ENCODE measurements at regions not wholly inside any gene's neighbourhood (a gene's known extent, or its start where the extent isn't known, plus 50 kb on each side); places are given as distances from the start of the nearest gene placed in this dataset.

DNA sequence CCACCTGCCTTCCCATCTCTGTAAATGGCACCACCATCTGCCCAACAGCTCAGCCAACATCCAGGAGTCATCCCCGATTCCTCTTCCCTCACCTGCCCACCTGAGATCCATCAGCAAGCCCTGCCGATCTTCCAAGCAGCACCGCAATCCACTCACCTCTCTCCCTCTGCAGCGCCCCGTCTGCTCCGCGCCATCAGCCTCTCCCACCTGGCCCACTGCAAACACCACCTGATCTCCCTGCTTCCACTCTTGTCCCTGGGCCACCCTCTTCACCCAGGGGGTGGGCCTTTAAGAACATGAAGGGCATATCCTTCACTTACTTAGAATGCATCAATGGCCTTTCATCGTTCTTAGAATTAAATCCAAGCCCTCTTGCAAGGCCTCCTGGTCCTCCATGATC lies 457.3 kb upstream of the SULF2 start:
- peaks cover 2% of the 10 kb centered on the region for H3K27me3 ChIP-seq (ENCODE audit: control insufficient read depth, insufficient read depth, low read length)
- no peak for DNase-seq (ENCODE audit: low read depth)
- H3K36me3 ChIP-seq (ENCODE audit: control insufficient read depth, insufficient read depth, low read length), result no peaks in the 10 kb centered on the region
- H3K4me3 ChIP-seq (ENCODE audit: low read depth, low read length), result no peak overlapping the region
- TF ChIP-seq, protein P1, sequence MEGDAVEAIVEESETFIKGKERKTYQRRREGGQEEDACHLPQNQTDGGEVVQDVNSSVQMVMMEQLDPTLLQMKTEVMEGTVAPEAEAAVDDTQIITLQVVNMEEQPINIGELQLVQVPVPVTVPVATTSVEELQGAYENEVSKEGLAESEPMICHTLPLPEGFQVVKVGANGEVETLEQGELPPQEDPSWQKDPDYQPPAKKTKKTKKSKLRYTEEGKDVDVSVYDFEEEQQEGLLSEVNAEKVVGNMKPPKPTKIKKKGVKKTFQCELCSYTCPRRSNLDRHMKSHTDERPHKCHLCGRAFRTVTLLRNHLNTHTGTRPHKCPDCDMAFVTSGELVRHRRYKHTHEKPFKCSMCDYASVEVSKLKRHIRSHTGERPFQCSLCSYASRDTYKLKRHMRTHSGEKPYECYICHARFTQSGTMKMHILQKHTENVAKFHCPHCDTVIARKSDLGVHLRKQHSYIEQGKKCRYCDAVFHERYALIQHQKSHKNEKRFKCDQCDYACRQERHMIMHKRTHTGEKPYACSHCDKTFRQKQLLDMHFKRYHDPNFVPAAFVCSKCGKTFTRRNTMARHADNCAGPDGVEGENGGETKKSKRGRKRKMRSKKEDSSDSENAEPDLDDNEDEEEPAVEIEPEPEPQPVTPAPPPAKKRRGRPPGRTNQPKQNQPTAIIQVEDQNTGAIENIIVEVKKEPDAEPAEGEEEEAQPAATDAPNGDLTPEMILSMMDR (IDR thresholded peaks at IDR 0.05; ENCODE audit: insufficient read depth, low read length, poor library complexity, severe bottlenecking), result no peak

DNA sequence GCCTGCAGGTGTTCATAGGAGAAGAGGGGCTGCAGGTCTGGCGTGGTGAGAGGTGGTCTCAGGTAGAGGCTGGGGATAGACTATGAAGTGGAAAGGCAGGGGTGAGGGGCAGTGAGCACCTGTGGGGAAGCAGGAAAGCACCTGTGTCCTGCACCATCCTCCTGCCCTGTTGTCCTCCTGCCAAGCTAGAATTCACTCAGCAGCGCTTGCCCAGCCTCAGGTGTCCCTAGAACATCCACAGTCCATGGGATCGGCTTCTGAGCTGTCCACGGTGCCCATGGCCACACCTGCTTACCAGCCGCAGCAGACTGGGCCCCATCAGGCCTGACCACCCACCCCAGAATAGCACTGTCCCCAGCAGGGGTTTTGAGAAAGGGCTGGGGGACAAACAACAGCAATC lies 456.2 kb upstream of the SULF2 start:
- Histone ChIP-seq H3K4me3 (ENCODE audit: low read depth, low read length) (no peak overlapping the region), H3K36me3 (ENCODE audit: control insufficient read depth, insufficient read depth, low read length) (no peaks in the 10 kb centered on the region), H3K27me3 (ENCODE audit: control insufficient read depth, insufficient read depth, low read length) (peaks cover 5% of the 10 kb centered on the region)
- no peak for DNase-seq (ENCODE audit: low read depth)
- TF ChIP-seq, protein P1 (IDR thresholded peaks at IDR 0.05; ENCODE audit: insufficient read depth, low read length, poor library complexity, severe bottlenecking), result no peak

DNA sequence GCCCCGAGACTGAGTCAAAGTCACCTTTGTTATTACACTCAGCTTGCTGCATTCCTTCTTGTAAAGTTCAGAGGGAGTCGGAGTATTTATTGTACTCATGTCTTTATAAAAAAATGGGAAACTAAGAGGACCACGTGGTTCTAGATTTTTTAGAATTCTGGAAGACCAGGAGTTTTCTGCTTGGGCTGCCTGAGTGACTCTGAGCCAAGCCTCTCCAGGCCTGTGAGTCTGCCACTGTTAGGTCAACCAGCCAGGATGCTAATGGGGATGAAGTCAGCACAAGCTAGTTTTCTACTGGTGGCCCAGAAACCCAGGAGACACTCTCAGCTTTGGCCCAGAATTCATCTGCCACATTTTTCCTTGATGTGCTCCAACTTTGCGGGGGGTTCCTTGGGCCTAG lies 453.5 kb upstream of the SULF2 start:
- Histone ChIP-seq H3K27me3 (ENCODE audit: control insufficient read depth, insufficient read depth, low read length) (peaks cover 8% of the 10 kb centered on the region), H3K4me3 (ENCODE audit: low read depth, low read length) (no peak overlapping the region), H3K36me3 (ENCODE audit: control insufficient read depth, insufficient read depth, low read length) (no peaks in the 10 kb centered on the region)
- TF ChIP-seq, protein P1 (IDR thresholded peaks at IDR 0.05; ENCODE audit: insufficient read depth, low read length, poor library complexity, severe bottlenecking), result no peak
- DNase-seq (ENCODE audit: low read depth), result no peak

DNA sequence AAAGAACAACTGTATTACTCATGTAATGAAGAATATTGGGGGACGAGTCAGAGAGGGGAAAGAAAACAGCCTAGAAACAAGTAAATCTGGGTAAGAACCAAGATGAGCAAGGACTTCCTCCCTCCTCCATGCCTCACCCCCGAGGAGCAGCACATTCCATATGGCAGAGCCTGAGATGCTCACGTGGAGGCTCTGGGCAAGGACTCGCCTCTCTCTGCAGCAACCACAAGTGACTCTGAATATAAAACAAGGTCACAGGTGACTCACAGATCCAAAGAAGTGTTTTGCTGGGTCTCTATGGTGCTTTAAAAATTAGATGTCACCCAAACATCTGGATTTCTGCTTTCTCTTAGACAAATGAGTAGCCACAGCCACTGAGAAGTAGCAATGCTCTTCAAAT lies 453.0 kb upstream of the SULF2 start:
- DNase-seq (ENCODE audit: low read depth), result peak; percentile 25

DNA sequence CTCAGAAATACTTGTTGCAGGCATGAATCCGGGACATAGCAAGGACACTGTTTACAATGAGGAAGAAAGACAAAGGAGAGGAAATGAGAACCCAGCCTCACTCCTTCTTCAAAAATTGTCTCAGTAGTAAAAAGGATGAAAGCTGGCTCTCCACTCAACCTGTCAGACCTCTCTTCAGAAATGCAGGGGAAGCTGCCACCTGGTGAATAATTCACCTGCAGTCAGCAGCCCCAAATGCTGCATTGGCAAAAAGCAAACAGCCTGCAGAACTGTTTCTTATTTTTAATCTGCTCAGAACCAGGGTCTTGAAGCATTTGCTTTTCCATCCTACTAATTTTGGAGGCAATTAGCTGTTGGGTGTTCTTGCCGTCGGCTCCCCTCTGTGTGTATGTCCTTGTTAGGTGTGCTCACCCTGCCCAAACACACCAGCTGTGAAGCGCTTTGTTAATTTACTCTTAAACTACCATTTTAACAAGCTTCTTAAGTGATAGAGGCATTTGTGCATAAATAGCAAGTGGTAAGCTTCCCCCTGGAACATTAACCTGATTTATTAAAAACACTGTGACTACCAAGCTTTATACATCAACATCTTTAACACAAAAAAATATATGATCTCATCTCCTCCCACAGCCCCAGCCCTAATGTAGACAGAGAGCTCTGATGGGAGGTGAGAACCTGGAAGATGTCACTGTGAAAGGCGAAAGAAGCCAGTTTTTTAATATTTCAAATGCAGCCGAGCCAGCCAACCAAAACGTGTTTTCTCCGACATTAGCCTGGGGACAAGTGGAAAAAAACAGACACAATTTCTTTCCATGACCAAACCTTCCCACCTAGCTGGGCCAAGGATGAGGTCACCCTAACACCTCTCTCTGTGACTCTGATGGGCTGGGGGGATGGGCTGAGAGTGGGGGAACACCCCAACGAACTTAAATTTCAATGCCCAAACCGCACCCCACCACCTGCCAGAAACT lies 451.0 kb upstream of the SULF2 start:
- Histone ChIP-seq H3K4me3 (ENCODE audit: low read depth, low read length) (no peak overlapping the region), H3K36me3 (ENCODE audit: control insufficient read depth, insufficient read depth, low read length) (no peaks in the 10 kb centered on the region), H3K27me3 (ENCODE audit: control insufficient read depth, insufficient read depth, low read length) (peaks cover 8% of the 10 kb centered on the region)
- DNase-seq (ENCODE audit: low read depth), result no peak
- TF ChIP-seq, protein P1 (IDR thresholded peaks at IDR 0.05; ENCODE audit: insufficient read depth, low read length, poor library complexity, severe bottlenecking), result no peak

More for the DNA sequence above, 453.0 kb upstream of the SULF2 start:
- peaks cover 8% of the 10 kb centered on the region for H3K27me3 ChIP-seq (ENCODE audit: control insufficient read depth, insufficient read depth, low read length)
- H3K36me3 ChIP-seq (ENCODE audit: control insufficient read depth, insufficient read depth, low read length), result no peaks in the 10 kb centered on the region
- TF ChIP-seq, protein P1 (IDR thresholded peaks at IDR 0.05; ENCODE audit: insufficient read depth, low read length, poor library complexity, severe bottlenecking), result no peak
- no peak overlapping the region for H3K4me3 ChIP-seq (ENCODE audit: low read depth, low read length)
